ENCODE measurements at regions not wholly inside any gene's neighbourhood (a gene's known extent, or its start where the extent isn't known, plus 50 kb on each side); places are given as distances from the start of the nearest gene placed in this dataset.

- no peak overlapping the region for H3K4me3 ChIP-seq (ENCODE audit: low read length)
- H3K9me2 ChIP-seq (replicated peaks; ENCODE audit: insufficient read depth, low read length), result no peaks in the 10 kb centered on the region
- H3K27me3 ChIP-seq (replicated peaks; ENCODE audit: insufficient read depth, low read length), result no peaks in the 10 kb centered on the region
- no peaks in the 10 kb centered on the region for H3K9me3 ChIP-seq (replicated peaks; ENCODE audit: insufficient read depth, low read length)
- no peaks in the 10 kb centered on the region for H3K36me3 ChIP-seq (replicated peaks; ENCODE audit: insufficient read depth, low read length)
- no peaks in the 10 kb centered on the region for H3K79me2 ChIP-seq (ENCODE audit: low read length)
- no peaks in the 10 kb centered on the region for H3F3A ChIP-seq (ENCODE audit: insufficient read depth, low read length)
- H4K20me1 ChIP-seq (ENCODE audit: insufficient read depth, low read length), result no peaks in the 10 kb centered on the region
- H3K4me2 ChIP-seq (ENCODE audit: low read depth, low read length), result no peak overlapping the region
- H2AFZ ChIP-seq (ENCODE audit: low read length), result no peak overlapping the region
- DNase-seq, result no peak
- no peak overlapping the region for H3K9ac ChIP-seq (ENCODE audit: low read length)
- no peaks in the 10 kb centered on the region for H3K4me1 ChIP-seq (ENCODE audit: low read length)
- no peak overlapping the region for H3K27ac ChIP-seq (ENCODE audit: low read length)
- TF ChIP-seq EZH2 (optimal IDR thresholded peaks at IDR 0.05; ENCODE audit: low read depth, low read length), result no peak
- TF ChIP-seq CTCF (IDR thresholded peaks at IDR 0.05; ENCODE audit: low read length), result no peak
- TF ChIP-seq EZH2phosphoT487 (IDR thresholded peaks at IDR 0.05; ENCODE audit: low read length), result no peak
Measured at GRCh38 chr5:136458481-136458880, 93.1 kb upstream of the TRPC7 start.

- TF ChIP-seq EZH2 (optimal IDR thresholded peaks at IDR 0.05; ENCODE audit: low read depth, low read length) (no peak), CTCF (IDR thresholded peaks at IDR 0.05; ENCODE audit: low read length) (no peak), EZH2phosphoT487 (IDR thresholded peaks at IDR 0.05; ENCODE audit: low read length) (no peak)
- no peaks in the 10 kb centered on the region for H3K4me1 ChIP-seq (ENCODE audit: low read length)
- DNase-seq, result no peak
Measured at GRCh38 chr5:136457390-136458013, 92.2 kb upstream of the TRPC7 start.

GRCh38 chr5:136455409-136455808, 90.1 kb upstream of the TRPC7 start:
- H3K27me3 ChIP-seq (replicated peaks; ENCODE audit: insufficient read depth, low read length), result no peaks in the 10 kb centered on the region
- H3K4me1 ChIP-seq (ENCODE audit: low read length), result no peaks in the 10 kb centered on the region
- no peak for TF ChIP-seq EZH2 (optimal IDR thresholded peaks at IDR 0.05; ENCODE audit: low read depth, low read length)
- TF ChIP-seq EZH2phosphoT487 (IDR thresholded peaks at IDR 0.05; ENCODE audit: low read length), result no peak
- TF ChIP-seq CTCF (IDR thresholded peaks at IDR 0.05; ENCODE audit: low read length), result no peak
- no peak overlapping the region for H2AFZ ChIP-seq (ENCODE audit: low read length)
- H3K9ac ChIP-seq (ENCODE audit: low read length), result no peak overlapping the region
- no peaks in the 10 kb centered on the region for H3K9me3 ChIP-seq (replicated peaks; ENCODE audit: insufficient read depth, low read length)
- no peak overlapping the region for H3K27ac ChIP-seq (ENCODE audit: low read length)
- no peaks in the 10 kb centered on the region for H3K9me2 ChIP-seq (replicated peaks; ENCODE audit: insufficient read depth, low read length)
- no peaks in the 10 kb centered on the region for H3K36me3 ChIP-seq (replicated peaks; ENCODE audit: insufficient read depth, low read length)
- H3K4me2 ChIP-seq (ENCODE audit: low read depth, low read length), result no peak overlapping the region
- H3F3A ChIP-seq (ENCODE audit: insufficient read depth, low read length), result no peaks in the 10 kb centered on the region
- no peak overlapping the region for H3K4me3 ChIP-seq (ENCODE audit: low read length)
- no peaks in the 10 kb centered on the region for H3K79me2 ChIP-seq (ENCODE audit: low read length)
- DNase-seq, result no peak
- no peaks in the 10 kb centered on the region for H4K20me1 ChIP-seq (ENCODE audit: insufficient read depth, low read length)

More at GRCh38 chr5:136457390-136458013, 92.2 kb upstream of the TRPC7 start:
- Histone ChIP-seq H3K9ac (ENCODE audit: low read length) (no peak overlapping the region), H3K27me3 (replicated peaks; ENCODE audit: insufficient read depth, low read length) (no peaks in the 10 kb centered on the region), H3K27ac (ENCODE audit: low read length) (no peak overlapping the region), H3K4me2 (ENCODE audit: low read depth, low read length) (no peak overlapping the region), H3K9me2 (replicated peaks; ENCODE audit: insufficient read depth, low read length) (no peaks in the 10 kb centered on the region), H4K20me1 (ENCODE audit: insufficient read depth, low read length) (no peaks in the 10 kb centered on the region), H3K79me2 (ENCODE audit: low read length) (no peaks in the 10 kb centered on the region), H3K36me3 (replicated peaks; ENCODE audit: insufficient read depth, low read length) (no peaks in the 10 kb centered on the region), H3K9me3 (replicated peaks; ENCODE audit: insufficient read depth, low read length) (no peaks in the 10 kb centered on the region), H2AFZ (ENCODE audit: low read length) (no peak overlapping the region), H3F3A (ENCODE audit: insufficient read depth, low read length) (no peaks in the 10 kb centered on the region), H3K4me3 (ENCODE audit: low read length) (no peak overlapping the region)
